Stimulated activated CD8-positive, alpha-beta memory T cell treated with anti-CD3 and anti-CD28 coated beads, Interleukin-7, amount 100 ng/mL, for 24 hours (primary cell): ENCODE measurements at regions not wholly inside any gene's neighbourhood (a gene's known extent, or its start where the extent isn't known, plus 50 kb on each side); places are given as distances from the start of the nearest gene placed in this dataset.

Experiments used
- DNase-seq: peaks from one replicate; pipeline ENCODE4 v3.0.0-alpha.2; 2020; ENCODE audit warnings: low read depth

DNA sequence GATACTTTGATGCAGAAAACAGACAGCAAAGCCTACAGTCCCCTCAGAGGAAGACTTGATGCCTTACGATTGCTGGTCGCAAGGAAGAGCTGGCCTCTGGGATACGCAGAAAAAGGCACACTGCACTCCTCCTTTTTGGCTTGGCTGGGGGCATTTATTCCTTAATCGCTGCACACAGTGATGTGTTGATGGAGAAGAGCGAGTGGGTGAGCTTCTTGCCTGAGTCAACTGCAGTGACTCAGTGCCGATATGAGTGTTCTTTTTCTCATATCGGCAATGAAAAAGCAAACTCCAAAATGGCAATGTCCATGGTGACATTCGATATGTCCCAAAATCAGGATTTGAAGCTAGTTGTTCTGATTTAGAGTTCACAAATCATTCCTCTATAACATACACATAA lies 794.8 kb downstream of the HACE1 start:
- DNase-seq, result no peak

DNA sequence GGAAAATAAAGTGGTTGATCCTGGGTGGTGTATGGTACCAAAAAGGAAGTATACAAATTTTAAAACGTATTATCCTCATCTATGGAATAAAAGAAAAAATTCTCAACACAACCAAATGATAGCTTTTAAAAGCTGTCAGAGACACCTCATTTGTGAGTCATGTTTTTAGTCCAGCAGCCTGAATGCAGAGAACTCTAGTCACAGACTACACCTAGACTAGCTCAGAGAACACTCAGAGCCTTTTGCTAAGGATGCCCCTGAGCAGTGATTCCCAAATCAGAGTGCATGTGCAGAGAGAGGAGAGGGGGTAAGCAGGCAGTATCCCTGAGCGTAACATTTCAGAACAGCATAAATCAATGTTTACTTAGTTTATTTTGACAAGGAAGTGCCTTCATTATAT lies 809.3 kb downstream of the HACE1 start:
- no peak for DNase-seq

DNA sequence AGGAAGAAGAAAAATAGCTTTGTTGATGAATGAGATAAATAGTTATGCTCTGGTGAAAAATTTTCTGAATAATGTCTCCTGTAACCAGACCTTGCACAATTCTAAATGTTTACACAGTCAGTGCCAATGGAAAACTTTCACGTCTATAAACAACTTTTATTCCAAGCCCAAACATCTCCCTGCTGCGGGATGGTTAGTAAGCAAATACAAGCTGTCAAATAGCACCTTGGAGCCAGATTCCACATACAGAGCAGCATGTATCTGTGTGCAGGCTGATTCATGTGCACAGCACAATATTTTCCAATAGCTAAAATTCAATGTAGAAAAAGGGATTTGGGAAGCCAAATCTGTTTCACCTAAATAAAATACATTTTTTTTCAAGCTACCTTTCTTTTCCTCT lies 813.3 kb downstream of the HACE1 start:
- no peak for DNase-seq

DNA sequence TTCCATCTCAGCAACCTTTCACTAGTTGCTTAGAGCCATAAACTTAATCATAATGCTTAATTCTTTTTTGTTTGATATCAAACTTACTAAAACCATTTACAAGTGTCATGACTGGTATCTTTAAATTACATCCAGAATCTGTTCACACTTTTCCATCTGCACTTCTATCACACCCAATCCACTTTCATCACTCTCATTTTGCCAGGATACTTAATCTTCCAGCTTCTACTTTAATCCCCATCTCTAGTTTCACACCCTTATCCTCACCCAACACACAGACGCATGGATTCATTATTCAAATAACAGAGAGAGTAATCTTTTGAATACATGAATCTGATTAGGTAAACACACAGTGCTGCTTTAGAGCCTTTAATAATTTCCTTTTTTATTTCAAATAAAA lies 828.4 kb downstream of the HACE1 start:
- no peak for DNase-seq

DNA sequence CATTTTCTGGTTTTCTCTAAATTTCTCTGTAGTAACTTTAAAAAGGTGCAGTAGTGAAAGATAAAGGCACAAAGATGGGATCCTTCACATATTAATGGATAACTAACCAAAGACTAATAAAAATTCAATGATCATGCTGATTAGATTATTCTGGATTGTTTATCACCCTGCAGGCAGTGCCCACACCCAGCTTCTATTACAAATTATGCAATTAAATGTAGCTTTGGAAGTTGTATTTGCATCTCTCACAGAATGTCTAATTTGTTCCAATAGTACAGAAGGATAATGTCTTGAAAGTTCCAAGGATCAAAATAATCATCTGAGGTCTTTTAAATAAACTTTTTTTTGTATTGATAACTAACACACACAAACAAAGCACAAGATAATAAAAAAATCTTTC lies 837.6 kb downstream of the HACE1 start:
- DNase-seq, result no peak

DNA sequence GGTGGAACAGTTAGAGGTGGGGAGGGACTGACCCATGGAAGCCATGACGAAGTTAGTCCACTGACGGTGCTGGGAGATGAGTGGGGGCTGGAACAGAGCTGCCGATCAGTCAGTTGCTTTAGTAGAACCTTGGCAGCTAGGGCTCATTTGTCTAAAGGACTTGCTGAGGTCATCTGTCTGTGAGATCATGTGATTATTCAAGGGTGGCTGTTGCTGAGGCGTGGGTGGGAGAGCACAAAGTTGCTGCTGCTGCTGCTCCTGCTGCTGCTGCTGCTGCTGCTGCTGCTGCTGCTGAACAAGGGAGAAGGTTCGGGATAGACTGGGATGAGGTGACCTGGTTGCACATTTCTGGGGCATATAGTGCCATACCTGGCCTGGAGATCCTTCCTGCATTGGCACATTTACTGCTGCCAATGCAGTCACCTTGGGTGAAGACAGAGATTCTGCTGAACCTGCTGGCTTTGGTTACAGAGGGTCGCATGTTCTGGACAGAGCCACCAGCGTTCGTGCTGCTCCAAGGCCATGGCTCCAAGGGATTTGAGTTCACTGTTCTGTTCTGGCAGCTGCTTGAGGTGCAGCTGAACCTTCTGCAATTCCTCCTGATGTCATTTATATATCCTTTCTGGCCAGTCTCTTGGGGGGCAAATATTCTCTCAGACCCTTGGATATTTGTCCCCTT lies 840.5 kb downstream of the HACE1 start:
- DNase-seq, result no peak

DNA sequence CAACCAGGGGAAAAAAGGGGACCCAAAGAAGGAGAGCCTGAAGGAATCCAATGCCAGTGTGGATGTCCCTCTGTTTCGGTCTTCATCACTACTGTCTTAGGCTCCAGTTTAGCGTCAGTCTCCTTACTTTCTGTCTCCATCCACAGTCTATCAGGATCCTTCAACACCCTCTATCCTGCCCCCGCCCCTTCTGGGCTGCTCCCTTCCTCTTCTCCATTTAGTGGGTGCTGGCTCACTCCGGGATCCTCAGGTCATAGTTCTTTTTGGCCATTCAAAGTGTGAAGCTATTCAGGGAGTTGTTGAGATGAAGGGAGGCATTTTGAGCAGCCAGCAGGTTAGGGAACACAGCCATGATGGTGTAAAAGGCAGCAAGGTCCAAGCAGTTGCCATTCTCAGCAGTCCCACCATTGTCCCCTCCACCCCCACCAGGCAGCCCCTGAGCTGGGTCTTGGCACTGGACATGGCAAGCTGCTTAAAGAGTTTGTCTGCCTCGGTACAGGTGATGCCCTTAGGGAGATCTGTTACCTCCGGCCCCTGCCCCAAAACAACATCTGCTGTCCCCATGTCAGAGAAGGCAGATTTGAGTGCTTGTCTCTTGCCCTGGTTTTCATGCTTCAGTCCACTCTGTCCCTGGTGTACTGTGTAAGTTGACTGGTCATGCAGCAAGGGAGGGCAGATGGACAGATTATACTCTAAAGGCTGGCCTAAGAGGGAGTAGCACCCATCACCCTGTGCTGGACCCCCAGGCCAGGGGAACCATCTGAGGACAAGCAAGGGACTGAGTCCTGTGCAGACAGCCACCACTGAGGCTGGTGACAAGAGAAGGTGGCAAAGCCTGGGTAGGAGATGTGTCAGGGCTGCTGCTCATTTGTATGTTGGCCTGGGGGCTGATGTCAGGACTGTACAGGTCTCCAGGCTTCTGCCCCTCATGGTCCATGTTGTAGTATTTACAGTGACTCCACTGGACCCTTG lies 842.0 kb downstream of the HACE1 start:
- no peak for DNase-seq

DNA sequence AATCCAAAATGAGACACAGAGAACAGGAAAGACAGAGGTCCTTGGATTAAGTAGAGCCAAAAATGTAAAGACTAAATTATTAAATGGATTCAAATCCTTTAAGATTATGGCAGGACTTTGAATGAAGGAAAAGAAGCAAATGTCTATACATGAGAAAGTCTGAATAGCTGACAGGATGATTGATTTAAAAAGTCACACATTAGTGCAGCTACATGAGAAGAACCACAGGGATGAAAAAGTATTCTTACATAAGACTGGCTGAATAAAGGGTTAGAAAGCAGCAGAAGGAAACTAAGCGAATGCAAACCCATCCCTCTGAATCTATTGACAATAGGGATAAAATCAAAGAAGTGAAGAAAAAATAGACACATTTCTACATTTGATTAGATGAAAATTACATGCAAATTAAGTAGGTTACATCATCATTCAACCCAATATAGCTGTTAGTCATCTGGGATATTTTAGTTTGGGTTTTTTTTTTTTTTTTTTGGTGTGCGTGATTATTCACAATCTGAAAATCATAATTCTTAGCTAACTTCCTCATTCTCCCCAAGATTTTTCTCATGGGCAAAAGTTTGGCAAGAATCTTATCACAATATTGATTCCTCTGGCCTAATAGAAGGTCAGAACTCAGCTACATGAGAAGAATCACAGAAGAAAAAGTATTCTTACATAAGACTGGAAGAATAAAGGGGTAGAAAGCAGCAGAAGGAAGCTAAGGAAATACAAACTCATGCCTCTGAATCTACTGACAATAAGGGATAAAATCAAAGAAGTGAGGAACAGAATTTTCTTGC lies 845.4 kb downstream of the HACE1 start:
- DNase-seq, result no peak

DNA sequence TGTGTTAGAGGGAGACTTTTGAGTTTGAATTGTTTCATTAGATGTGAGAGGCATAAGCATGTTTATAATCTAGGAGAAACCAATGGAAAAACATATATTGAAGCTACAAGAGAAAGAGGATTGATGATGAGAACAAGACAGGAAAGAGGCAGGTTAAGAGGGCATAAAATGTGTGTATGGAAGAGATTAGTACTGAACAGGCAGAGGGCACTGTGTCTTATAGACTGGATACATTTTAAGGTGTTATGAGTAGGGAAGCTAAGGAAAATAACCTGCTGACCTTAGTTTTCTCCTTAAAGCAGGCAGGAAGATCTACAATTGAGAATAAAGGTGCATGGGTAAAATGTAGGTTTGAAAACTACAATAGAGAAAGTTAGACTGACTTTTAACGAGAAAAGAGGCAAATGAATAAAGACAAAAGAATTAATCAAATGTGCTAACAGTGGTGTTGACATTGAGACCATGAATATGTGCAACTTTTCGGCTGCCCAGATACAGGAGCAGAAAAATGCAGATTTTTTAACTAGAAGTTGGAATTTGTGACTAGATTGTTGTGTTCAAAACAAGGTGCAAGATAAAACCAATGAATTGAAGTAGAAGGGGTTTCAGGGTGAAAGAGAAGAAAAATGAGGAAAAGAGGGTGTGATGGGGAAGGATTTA lies 846.3 kb downstream of the HACE1 start:
- DNase-seq, result no peak

DNA sequence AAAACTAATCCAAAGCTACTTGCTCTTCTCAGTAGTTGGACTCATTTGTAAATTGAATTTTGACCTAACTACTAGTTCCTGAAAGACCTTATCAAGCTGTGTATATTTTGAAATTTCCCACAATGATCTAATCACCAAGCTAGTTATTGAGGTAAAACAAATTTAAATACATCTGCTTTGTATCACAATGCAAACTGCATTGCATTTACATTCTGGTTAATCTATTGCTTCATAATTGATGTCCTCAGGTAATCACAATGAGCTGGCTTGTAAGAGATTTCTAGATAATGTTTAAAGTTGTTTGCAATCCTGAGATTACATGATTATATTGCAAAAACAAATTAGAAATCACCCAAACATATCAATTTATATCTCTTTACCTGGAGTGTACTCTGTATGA lies 848.8 kb downstream of the HACE1 start:
- no peak for DNase-seq

DNA sequence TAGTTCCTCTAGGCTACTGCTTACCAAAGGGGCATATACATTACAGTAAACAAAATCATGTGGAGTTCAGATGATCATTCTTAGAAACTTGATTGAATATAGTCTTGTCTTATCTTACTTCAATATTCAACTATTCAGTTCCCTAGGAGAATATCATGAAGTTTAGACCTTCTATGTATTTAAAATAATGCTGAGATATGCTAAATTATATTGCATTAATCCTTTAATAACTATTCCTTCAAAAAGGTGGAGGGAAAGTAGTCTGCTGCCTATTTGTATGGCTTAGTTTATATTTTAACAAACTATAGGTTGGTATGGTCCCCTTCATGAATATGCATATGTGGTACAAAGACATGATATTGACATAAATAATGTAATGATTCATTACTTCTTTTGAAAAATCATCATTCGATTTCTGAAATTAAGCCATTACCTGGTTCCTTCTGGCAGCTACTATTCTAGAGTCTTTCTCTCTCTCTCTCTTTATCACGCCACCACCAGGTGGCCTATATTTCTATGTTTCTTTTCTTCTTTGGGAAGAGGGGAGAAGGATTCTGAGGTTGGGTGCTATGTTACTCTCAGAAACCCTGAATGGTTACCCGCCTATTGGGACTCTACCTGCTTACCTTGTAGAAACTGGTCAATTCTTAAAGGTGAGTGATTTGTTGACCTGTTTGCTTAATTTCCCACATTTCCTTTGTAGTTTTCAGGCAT lies 855.8 kb downstream of the HACE1 start:
- no peak for DNase-seq

DNA sequence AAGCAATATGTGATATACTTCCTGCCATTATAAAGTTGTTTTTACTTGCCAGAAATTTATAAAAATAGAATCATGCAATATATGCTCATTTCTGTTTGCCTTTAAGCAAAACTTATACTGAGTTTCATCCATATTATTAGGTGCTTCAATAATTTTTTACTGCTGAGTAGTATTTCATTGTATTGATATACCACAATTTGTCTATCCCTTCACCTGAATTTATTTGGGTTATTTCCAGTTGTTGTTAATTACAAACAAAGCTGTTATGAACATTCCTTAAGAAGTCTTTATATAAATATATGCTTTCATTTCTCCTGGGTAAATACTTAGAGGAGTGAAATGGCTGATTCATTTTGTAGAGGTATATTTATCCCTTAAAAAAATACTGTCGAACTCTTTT lies 864.1 kb downstream of the HACE1 start:
- DNase-seq, result no peak

DNA sequence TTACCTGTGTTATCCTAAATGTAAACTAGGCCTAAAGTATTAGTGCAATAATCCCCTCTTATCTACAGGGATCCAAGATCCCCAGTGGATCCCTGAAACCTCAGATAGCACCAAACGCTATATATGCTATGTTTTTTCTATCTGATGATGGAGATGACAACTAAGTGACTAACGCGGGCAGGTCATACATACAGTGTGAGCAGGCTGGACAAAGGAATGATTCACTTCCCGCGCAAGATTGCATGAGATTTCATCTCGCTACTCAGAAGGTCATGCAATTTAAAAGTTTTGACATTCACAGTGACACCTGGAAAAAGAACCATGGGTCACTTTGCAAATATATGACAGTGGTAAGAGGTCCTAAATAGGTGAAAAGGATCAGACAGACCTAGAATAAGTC lies 875.9 kb downstream of the HACE1 start:
- DNase-seq, result no peak

DNA sequence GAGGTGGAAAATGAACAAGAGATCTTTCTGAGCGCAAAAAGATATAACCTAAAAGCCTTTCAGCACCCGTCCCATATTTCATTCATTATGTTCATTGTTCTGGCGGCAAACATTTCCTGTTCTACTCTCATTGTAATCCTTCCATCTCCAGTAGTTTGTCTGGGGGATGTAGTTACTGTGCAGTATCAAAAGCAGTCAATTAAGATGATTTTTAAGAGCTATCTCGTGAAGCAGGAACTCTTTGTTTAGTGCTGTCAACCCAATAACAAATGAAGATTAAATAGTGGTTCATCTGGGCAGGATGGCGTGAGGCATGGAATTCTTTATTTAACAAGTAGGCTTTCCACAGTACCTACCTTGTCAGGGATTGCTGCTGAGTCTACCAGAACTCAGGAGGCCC lies 876.7 kb downstream of the HACE1 start:
- no peak for DNase-seq

DNA sequence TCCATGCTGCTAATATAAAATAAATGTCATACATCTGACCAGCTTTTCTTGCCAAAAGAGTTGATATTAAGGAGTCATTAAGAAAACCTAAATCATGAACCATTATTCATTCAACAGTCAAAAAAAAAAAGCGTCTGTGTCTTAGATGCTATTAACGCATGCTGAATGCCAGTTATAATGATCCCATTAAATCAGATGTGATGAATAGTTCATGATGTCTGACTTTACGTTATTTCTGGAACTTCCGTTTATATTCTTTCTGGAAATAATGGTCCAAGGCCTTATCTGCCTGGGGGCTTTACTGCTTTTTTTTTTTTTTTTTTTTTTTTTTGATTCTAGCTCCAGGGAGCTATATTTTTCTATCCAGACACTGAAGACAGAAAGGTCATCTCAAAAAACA lies 877.1 kb downstream of the HACE1 start:
- DNase-seq, result no peak

DNA sequence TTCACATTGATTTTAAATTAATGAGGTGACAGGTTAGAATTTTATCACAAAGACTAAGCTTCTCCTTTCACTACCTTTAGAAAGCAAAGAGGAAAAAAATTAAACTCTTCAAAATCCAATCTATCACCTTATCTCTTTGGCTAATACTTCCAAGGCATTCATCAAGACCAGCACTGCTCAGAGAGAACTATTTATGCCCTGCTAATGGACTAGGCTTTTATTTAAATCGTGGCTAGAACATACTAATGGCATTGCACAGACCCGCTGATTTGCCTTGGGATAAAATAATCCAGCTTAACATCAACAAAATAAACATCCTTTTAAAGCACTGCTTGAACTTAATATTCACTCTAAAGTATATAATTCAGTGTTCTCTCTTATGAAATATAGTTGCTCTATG lies 880.4 kb downstream of the HACE1 start:
- no peak for DNase-seq

DNA sequence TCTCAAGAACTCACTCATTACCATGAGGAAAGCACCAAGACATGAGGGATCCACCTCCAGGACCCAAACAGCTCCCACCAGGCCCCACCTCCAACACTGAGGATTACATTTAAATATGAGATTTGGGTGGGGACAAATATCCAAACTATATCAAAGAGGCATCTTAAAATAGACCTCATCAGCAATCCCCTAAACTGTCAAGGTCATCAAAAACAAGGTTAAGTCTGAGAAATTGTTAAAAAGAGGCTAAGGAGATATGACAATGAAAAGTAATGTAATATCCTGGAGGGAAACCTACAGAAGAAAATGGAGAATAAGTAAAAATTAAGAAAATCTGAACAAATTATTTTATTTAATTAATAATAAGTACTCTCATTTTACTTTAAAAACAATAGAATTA lies 922.3 kb downstream of the HACE1 start:
- no peak for DNase-seq

DNA sequence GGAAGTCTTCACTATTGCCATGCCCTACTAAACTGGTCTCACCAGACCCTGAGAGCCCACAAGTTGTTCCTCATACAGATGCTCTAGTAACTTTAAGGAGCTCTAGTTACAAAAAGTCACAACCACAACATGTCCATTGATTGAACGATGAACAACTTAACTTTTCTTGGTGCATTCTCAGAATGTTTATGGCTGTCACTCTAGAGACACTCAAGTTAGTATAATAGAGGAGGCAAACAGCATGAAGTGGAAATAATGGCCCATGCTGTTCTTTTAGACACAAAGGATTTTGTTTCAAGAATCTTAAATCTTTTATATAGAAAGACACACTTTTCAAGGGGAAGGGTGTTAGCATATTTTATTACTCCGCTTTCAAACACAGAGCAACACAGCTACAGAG lies 934.4 kb downstream of the HACE1 start:
- no peak for DNase-seq

DNA sequence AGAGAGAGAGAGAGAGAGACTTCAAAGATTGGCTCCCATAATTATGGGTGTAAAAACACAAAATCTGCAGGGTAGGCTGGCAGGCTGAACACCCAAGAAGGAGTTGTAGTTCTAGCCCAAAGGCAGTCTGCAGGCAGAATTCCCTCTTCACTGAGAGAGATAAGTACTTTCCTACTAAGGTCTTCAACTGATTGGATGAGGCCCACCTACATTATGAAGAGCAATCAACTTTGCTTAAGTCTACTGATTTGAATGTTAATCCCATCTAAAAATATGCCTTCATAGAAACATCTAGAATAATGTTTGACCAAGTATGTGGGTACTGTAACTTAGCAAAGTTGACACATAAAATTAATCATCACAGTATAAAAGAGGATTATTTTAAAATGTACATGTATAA lies 949.7 kb downstream of the HACE1 start:
- no peak for DNase-seq

DNA sequence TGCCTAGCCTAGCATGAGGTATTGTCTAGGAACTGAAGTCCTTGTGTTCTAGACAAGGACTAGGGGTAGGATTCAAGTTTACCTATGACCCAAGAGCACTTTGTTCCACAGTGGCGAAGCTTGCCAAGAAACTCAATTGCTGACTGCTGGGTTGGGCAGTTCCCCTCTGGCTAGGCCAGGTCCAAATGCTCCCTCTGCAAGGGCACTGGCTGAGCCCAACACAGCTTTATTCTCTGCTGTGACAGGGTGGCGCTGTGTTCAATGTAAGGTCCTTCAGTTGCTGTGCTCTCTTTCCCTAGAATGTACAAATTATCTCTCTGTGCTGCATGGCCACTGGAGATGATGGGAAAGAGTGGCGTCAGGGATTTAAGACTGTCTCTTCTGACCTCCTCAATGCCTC lies 950.8 kb downstream of the HACE1 start:
- no peak for DNase-seq

DNA sequence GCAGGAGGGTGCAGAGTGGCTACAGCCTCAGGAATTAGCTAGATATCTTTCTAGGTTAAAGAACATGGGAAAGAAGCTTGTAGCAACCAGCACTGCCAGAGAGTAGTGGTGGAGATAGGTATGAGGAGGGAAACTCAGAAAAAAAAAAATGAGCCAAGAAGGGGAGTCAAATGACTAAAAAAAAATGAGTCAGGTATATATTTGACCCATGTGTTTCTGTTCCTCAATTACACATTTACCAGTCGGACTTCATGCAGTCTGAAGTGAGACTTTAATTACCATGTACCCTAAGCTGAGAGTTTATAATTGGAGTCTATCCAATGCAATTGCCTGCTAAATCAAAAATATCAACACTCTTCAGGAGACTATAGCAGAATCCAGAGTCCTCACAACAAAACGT lies 964.6 kb downstream of the HACE1 start:
- no peak for DNase-seq

DNA sequence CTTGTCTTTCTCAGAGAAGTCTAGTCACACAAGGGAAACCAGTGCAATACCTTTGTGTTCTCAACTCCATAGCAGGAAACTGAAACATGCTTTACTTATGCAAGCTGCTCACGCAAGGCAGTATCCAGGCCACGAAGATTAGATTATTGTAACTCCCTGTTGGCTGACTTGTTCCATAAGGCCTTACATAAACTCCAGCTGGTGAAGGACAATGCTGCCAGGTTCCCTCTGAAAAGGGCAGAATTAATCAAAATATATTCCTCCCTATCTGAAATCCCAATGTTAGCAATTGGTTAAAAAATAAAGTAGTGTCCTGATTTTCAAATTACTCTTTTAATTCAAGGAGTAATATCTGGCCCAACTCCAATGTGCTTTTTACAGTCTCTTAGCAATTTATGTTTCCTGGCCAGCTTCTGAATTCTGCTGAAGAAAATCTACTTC lies 966.6 kb downstream of the HACE1 start:
- no peak for DNase-seq
